ENCODE measurements at regions not wholly inside any gene's neighbourhood (a gene's known extent, or its start where the extent isn't known, plus 50 kb on each side); places are given as distances from the start of the nearest gene placed in this dataset.

DNA sequence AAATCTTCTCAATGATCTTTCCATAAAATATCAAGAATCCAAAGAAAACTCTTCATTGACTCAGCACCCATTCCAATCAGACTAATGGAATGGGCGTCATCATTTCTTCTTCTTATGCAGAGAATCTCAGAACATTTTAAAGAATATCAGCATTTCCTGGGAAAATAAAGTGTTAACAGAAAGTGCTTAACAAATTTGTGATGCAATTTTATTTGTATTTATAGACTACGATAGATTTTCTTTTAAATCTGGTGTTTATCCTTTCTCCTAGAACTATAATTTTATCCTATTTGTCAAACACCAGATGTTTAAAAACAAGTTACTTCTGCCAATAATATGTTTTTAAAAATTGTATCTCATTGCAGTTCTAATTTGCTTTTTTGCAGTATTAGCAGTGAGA lies 330.7 kb downstream of the COL12A1 start:
- no peak for DNase-seq

DNA sequence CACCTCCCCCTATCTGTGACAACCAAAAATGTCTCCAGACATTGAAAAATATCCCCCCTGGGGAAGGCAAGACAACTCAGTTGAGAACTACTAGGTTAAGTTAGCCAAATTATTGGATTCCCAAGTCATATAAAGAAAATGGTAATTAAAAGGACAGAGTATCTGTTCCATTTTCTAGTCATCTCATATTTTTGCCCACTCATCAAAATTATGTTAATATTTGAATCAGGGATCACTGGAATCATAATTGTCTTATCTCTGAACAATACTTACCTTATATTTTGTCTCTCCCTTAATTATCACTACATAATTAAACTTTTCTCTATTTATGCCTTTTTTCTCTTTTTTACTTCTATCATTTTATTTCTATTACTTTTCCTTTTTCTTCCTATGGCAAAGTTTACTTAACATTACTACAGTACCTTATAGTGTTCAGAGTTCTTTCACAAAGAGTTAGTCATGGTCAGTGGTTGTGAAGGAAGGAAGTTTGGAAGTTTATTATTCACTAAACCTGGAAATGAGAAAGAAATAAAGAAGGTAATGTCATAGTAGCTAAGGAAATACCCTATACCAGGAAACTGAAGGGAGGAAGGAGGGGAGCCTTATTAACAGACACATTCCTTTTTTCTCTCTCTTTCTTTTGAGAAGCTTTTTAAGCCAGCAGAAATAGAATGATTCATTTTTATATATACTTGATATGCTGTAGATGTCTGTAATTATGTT lies 332.9 kb downstream of the COL12A1 start:
- DNase-seq, result no peak

DNA sequence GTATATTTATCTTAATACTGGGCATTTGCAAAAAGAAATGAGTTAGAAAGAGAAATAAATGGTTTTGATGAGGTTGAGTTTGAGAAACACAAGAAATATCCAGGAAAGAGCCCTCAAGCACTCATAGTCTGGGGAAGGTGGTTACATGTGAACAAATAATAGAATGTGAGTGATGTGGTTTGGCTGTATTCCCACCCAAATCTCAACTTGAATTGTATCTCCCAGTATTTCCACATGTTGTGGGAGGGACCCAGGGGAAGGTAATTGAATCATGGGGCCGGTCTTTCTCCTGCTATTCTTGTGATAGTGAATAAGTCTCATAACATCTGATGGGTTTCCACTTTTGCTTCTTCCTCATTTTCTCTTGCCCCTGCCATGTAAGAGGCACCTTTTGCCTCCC lies 334.1 kb downstream of the COL12A1 start:
- DNase-seq, result no peak

DNA sequence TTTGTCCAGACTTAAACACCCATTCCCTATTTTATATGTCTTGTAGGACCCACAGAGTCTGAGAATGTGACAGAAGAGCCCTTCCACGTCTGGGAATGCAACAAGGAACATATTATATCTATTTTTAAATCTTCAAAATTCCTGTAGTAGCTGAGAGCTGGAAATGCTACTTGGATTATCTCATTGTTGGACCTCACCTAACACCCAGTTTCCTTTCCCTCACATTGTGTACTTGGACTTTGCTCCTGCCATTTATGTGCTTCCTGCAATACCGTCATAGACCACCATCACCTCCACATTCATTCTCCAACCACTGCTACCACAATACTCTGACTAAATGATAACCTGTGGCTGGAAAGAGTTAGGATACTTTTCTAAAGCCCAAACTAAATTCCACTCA lies 335.4 kb downstream of the COL12A1 start:
- peak; percentile 16 for DNase-seq

DNA sequence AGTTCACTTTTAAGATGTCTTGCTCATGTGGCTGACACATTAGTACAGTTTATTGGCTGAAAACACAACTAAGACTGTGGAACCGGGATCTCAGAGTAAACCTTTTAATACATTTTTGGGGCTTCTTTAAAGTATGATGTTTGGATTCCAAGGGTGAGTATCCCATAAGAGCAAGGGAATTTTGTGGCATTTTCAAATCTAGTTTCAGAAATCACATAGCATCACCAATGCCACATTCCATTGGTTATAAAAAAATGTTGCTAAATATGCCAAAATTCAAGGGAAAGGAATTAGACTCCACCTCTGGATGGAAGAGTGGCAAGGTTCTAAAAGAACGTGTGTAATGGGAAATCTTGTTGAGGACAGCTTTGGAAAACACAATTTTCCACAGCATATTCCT lies 338.6 kb downstream of the COL12A1 start:
- DNase-seq, result no peak

DNA sequence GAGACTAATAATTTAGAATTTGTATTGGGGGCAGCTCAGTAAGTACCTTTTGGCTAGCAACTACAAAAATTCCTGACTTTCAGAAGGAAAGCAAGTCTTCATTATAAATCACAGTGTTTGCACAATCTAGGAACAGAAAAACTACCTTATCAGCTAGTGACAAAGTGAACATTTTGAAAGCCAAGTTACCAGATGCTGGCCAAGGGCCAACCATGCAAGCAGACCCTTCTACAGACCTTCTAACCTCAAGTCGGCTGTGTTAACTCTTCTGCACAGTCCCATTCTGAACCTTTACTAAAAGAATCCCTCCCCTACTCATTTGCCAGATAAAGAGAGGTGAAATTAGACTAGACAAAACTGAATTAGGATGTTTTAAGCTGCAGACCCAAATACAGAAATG lies 341.9 kb downstream of the COL12A1 start:
- DNase-seq, result no peak

DNA sequence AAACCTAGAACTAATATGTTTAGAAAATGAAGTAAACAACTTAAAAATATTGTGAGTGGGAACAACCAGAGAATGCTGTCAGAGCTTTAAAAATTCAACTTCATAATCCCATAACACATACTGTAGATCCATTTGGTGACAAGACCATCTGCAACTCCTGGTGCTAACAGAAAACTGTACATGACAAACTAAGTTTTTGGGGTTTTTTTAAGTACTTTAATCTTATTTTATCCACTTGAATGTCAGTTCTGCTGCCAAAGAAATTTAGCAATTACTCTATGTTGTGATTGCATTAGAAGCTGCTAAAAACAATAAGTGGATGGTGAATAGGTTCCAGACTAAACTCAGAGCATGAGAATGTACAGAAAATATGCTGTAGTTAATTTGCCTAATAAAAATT lies 345.4 kb downstream of the COL12A1 start:
- no peak for DNase-seq

DNA sequence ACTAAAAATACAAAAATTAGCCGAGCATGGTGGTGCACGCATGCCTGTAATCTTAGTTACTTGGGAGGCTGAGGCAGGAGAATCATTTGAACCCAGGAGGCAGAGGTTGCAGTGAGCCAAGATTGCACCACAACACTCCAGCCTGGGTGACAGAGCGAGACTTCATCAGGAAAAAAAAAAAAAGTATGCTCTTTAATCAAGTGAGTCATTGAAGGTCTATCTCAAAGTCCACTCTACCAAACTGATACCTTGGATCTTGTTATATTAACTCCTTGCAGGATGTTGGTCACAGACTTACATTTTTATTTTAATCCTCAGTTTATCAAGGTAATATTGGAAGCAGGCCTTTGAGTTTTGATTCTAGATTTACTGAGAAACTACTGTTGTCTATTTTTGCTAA lies 348.7 kb downstream of the COL12A1 start:
- DNase-seq, result no peak

DNA sequence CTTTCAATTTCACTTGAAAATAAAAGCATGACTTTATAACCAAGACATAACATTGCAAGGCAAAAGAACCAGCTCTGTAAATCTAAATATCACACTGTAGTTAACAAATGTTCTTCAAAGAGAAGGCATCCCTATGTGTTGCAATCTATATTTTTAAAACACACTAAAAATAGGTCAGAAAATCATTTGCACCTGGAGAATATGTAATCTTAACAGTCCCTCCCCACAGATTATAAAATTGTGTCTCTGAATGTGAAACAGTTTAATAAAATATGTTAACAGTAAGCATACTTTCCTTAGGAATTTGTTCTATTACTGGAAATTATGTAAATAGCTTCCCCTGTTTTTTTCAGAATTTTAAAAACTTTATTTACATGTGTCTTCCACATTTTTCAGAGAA lies 351.9 kb downstream of the COL12A1 start:
- no peak for DNase-seq

DNA sequence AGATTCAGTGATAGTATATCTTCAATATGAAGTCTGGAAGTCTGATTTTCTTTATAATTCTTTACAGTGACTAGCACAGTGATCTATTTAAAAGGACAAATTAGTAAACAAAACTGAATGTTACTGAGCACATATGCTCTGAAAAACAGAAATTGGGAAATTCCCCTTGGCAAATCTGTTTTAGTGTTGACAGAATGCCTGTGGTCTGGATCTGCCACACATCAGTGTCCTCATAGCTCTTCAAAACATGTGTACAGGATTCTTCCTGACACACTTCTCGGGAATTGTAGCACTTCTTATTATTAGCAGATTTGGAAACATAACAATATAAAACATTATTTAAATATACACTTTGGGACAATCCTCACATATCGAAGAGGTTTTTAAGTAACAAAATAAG lies 354.3 kb downstream of the COL12A1 start:
- peak; percentile 63 for DNase-seq

DNA sequence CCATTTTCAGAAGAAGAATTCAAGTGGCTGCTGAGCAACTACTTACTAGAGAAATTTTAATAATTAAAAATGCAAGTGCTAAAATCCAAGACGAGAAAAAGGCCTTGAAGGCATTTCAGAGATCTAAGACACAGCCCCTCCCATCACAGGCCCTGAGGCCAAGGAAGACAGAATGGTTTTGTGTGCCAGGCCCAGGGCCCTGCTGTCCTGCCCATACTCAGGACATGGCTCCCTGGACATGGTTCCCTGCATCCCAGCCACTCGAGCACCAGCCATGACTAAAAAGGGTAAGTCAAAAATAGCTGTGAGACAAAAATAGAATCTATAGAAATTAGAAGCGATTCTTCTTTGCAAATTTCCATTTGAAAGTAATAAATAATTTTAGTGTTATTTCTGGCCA lies 364.9 kb downstream of the COL12A1 start:
- no peak for DNase-seq

DNA sequence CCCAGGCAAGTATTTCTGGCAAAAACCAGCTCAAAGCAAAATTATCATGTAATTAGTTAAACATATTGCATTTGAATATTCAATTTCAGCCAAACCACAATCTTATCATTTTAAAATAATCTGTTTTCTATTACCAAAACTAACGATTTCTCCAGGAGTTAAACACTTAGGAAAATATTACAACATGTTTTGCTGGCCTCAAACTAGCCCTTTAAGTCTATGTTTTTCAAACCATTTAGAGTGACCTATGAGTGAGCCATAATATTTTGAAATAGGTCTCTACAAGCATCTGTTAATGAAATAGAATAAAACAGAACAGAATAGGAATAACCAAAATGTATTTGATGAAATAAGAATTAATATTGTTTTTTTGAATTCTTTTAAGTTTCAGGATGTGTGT lies 370.9 kb downstream of the COL12A1 start:
- DNase-seq, result no peak

DNA sequence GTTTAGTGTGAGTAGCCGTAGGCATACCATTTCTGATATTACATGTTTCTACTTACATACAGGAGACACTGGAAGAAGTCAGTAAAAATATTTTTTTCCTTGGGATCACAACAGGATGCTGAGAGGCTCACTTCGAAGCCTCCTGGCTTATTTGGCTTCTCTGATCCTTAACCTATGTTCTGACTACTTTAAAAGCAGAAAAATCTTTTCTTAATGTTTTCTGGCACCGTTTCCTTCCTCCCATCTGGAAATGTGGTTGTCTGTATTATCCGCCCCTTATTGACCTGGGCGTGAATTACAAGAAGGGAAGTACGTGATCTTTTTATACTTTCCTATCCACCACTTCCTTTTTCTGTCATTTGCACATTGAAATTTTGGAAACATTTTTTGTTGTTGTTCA lies 379.6 kb downstream of the COL12A1 start:
- no peak for DNase-seq

DNA sequence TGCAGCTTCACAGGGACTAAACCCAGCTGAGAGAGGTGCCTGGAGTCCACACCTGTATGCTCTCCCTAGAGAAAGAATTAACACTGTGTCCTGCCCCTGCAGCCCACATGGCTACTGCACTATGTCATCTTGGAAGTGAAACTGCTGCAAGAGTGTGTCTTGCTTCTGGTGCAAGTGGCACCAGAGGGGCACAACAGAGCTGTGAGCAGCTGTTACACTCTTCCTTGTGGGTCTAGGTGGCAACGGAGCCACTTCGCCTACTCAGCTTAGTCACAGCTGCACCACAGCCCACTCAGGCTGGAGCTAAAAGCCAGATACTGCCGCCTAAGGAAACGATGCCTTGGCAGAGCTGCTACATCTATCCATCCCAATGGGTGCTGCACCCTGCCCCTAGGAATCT lies 391.4 kb downstream of the COL12A1 start:
- no peak for DNase-seq

DNA sequence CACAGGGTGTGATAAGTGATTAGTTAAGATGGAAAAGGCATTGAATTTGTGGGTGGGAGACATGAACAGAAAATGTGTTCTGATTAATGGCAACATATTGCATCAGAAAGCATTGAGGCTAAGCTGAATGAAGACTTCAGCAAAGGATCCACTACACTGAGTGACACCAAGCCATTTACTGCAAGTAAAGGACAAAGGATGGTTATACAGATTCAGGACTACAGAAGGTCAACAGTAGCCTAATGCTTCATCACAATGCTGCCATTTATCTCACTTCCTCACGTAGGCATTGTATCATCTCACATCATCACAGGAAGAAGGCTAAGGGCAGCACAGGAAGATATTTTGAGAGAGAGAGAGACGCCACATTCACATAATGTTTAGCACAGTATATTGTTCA lies 398.2 kb downstream of the COL12A1 start:
- no peak for DNase-seq

DNA sequence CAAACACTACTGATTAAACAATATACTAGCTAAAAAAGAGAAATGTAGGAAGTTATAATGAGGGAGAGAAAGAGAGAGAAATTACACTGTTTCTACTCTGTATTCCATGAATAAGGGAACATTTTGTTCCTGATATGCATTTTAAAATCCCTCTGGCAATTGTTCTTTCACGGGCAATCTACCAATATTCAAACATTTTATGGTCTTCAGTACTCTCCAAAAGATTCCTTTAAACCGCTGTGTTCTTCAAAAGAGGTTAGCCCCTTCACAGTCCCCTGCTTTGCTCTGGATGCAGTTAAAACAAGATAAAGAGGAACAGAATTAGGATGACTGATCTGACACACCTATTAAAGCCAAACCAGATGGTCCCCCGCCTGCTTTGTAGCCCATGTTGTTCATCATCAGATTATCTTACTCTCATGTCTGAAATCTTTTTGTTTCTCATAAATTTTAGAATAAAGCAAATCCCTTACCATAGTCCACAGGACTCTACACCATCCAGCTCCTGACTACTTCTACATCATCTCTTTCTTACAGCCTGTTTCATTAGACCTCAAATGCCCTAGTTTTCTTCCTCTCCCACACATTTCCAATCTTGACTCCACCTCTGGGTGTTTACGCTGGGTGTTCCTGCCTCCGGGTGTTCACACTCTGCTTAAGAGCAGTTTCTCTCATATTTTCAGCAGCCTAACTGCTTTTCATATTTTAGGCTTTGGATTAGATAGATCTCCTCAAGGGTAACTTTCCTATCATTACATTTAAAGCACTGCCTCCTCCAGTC lies 399.7 kb downstream of the COL12A1 start:
- DNase-seq, result no peak

DNA sequence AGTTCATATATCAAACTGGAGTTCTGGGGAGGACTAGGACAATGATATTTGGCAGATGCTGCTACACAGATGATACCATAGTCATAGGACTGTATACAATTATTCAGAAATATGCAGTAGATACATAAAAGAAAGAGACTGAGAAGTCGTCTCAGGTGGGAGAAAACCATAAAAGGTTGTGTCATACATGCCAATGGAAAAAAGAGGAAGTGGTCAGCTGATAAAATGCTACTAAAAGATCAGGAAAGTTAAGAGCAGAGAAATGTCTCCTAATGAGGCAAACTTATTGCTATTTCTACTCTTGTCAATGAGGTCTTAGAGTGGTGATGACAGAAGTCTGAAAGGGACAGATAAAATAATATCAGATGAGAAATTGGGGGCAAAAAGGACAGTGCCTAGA lies 407.6 kb downstream of the COL12A1 start:
- no peak for DNase-seq

DNA sequence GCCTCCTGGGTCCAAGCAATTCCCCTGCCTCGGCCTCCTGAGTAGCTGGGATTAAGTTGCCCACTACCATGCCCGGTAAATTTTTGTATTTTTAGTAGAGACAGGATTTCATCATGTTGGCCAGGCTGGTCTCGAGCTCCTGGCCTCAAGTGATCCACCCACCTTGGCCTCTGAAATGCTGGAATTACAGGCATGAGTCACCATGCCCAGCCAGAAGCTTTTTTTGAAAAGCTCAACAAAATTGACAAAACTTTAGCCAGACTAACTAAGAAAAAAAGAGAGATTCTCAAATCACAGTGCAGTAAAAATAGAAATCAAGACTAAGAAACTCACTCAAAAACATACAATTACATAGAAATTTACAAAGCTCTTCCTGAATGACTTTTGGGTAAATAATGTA lies 420.6 kb downstream of the COL12A1 start:
- DNase-seq, result no peak

DNA sequence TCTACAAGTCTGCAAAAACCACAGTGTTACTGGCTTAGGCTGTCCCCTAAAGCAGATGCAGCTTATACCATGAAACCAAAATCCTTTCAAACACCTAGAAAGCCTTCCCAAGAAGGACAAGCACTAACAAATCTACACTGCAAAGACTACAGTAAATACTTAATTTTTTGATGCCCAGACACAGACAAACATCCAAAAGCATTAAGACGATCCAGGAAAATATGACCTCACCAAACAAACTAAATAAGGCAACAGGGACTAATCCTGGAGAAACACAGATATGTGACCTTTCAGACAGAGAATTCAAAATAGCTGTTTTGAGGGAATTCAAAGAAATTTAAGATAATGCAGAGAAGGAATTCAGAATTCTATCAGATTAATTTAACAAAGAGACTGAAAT lies 423.5 kb downstream of the COL12A1 start:
- DNase-seq, result no peak

DNA sequence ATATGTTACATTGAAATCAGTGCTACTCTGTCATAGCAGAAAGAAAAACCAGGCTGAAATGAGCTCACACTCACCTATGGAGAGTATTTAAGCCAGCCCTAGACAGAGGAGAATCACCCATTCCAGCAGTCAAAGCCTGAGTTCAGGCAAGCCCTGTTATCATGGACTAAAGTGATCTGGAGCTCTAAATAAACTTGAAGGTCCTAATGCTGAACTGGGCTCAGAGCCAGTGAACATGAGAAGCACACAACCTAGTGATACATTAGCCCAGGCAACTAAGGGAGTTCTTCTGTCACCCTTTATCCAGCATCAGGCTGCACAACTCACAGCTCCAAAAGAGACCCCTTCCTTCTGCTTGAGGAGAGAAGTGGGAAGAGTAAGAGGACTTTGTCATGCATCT lies 425.0 kb downstream of the COL12A1 start:
- DNase-seq, result no peak

DNA sequence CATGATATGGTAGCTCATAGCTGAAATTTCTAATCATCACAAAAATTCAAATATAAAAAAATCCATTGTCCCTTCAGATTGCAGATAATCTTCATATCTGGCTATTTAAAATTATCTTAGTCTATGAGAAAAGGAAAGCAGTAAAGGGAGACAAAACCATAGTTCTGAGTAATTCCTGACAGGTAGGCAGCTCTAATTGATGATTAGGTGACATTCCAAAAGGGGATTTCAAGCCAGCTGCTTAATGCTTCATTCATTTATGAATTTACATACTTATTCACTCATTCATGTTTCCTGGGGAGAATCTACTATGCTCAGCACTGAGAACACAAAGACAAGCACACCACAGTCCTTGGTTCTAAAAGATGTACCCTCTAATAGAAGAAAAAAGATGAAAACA lies 437.1 kb downstream of the COL12A1 start:
- no peak for DNase-seq

DNA sequence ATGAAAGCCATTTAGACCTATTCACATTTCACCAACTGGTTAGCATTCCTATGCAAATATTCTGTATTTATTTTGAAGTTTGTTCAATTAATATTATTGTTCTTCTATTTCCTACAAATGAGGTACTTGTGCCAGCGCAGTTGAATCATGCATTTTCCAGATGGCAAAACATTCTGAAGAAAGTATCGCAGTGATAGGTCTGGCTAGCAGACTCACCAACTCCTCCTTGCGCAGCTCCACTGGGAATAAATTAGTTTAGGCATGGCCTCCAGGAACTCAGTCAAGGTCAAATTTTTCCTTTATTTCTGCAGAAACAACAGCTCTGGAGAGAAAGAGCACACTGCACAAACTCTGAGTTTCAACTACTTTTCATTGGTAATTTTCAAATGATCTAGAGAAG lies 437.7 kb downstream of the COL12A1 start:
- no peak for DNase-seq

DNA sequence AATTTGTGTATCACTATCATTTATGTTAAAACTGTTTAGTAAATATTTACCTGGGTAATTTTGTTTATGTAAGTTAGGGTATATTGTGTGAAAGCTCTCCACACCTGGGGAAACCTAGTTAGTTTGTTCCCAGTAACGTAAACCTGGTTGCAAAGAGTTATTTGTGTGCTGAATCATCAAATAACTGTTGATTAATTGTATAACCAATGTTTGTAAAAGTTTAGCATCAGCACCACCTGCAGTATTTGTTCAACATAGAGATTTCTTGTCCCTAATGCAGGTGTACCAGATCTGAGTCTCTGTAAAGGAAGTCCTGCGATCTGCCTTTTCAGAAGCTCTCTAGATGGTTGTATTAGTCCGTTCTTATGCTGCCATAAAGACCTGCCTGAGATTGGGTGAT lies 440.4 kb downstream of the COL12A1 start:
- DNase-seq, result no peak

DNA sequence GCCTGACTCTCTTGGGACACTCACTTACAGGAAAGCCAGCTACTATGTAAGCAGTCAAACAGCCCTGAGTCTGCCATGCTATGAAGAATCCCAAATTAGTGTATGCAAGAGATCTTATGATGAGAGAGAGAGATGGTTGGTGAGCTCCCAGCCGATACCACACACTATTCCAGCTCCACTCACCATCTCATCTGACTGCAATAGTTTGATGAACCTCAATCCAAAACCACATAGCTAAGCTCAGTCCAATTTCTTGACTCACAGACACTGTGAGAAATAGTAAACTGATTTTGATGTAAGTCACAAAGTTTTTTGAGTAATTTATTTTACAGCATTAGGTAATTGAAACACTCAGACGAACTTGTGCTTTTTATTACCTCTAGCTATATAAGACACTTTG lies 441.4 kb downstream of the COL12A1 start:
- DNase-seq, result no peak

DNA sequence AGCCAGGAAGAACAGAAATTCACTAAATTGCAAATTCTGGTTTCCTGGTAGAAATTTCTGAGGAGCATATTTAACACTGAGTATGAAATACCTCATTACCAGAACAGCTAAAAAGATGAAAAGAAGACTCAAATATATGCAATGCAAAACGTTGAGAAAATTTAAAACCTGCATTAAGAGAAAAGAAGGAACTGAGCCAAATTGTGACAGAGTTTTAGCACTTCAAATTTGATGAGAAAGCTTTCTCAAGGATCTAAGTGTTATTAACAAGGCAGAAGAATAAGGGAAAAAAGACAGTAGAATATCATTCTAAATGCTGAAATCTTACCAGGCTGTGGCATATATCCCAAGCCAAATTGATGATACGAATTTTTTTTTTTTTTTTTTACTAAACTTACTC lies 443.0 kb downstream of the COL12A1 start:
- no peak for DNase-seq
